ENCODE measurements at regions not wholly inside any gene's neighbourhood (a gene's known extent, or its start where the extent isn't known, plus 50 kb on each side); places are given as distances from the start of the nearest gene placed in this dataset.
A peak's percentile ranks its signal among the peaks of the same experiment; 100 is the strongest.

DNA sequence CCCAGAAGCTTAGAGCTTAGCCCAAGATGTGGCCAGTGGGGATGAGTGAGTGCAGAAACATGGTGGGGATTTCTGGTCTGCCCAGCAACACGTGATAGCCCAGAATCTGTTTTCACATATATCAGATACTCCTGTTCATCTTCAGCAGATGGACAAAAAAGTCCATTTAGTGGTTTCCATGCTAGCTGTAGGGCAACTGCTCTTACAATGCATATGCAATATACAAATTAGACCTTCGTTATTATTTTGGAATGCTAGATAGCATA is 96.9 kb upstream of the SGIP1 start:
- no peak overlapping the region for H3K4me3 ChIP-seq (ENCODE audit: low read length)
- DNase-seq (ENCODE audit: low read depth): no peak
- TF ChIP-seq, protein P1, sequence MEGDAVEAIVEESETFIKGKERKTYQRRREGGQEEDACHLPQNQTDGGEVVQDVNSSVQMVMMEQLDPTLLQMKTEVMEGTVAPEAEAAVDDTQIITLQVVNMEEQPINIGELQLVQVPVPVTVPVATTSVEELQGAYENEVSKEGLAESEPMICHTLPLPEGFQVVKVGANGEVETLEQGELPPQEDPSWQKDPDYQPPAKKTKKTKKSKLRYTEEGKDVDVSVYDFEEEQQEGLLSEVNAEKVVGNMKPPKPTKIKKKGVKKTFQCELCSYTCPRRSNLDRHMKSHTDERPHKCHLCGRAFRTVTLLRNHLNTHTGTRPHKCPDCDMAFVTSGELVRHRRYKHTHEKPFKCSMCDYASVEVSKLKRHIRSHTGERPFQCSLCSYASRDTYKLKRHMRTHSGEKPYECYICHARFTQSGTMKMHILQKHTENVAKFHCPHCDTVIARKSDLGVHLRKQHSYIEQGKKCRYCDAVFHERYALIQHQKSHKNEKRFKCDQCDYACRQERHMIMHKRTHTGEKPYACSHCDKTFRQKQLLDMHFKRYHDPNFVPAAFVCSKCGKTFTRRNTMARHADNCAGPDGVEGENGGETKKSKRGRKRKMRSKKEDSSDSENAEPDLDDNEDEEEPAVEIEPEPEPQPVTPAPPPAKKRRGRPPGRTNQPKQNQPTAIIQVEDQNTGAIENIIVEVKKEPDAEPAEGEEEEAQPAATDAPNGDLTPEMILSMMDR (IDR thresholded peaks at IDR 0.05; ENCODE audit: insufficient read depth, low read depth, low read length, missing control alignments): no peak

- TF ChIP-seq, protein P1 (IDR thresholded peaks at IDR 0.05; ENCODE audit: insufficient read depth, low read depth, low read length, missing control alignments): no peak
- no peak overlapping the region for H3K4me3 ChIP-seq (ENCODE audit: low read length)
- no peak for DNase-seq (ENCODE audit: low read depth)
Observed at GRCh38 chr1:66438062-66438461, 95.9 kb upstream of the SGIP1 start.

DNA sequence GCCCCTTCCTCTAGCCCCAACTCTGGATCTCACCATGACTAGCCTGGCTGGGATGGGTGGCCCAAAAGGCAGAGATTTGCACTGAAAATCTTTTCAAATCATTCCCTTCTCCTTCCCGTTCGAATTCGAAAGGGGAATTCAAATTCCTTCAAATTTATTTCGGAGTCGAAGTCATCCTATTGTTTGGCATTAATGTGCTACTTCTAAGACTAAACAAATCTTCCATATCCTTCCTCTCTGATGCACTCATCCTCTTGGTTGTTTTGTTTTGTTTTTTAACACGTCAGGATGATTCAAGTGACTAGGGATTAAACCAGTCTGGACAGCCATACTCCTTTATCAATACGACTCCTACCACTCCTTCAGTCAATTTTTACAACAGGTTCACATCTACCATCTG is 95.5 kb upstream of the SGIP1 start:
- H3K4me3 ChIP-seq (ENCODE audit: low read length): no peak overlapping the region
- peak; percentile 70 for DNase-seq (ENCODE audit: low read depth)
- TF ChIP-seq, protein P1 (IDR thresholded peaks at IDR 0.05; ENCODE audit: insufficient read depth, low read depth, low read length, missing control alignments): no peak

- TF ChIP-seq, protein P1 (IDR thresholded peaks at IDR 0.05; ENCODE audit: insufficient read depth, low read depth, low read length, missing control alignments): no peak
- peak; percentile 63 for DNase-seq (ENCODE audit: low read depth)
- no peak overlapping the region for H3K4me3 ChIP-seq (ENCODE audit: low read length)
Observed at GRCh38 chr1:66439031-66439740, 94.8 kb upstream of the SGIP1 start.

DNA sequence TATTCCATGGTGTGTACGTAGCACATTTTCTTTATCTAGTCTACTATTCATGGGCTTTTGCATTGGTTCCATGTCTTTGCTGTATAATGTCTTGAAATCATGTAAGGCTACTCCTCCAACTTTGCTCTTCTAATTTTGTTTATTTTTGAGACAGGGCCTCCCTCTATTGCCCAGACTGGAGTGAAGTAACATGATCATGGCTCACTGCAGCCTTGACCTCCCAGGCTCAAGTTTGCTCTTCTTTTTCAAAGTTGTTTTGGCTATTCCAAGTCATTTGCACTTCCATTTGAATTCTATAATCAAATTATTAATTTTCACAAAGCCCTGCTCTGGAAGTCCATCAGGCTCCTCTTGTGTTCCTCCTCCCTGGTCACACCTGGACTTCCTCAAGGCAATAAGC is 90.2 kb upstream of the SGIP1 start:
- DNase-seq (ENCODE audit: low read depth): no peak
- TF ChIP-seq, protein P1 (IDR thresholded peaks at IDR 0.05; ENCODE audit: insufficient read depth, low read depth, low read length, missing control alignments): no peak
- no peak overlapping the region for H3K4me3 ChIP-seq (ENCODE audit: low read length)

DNA sequence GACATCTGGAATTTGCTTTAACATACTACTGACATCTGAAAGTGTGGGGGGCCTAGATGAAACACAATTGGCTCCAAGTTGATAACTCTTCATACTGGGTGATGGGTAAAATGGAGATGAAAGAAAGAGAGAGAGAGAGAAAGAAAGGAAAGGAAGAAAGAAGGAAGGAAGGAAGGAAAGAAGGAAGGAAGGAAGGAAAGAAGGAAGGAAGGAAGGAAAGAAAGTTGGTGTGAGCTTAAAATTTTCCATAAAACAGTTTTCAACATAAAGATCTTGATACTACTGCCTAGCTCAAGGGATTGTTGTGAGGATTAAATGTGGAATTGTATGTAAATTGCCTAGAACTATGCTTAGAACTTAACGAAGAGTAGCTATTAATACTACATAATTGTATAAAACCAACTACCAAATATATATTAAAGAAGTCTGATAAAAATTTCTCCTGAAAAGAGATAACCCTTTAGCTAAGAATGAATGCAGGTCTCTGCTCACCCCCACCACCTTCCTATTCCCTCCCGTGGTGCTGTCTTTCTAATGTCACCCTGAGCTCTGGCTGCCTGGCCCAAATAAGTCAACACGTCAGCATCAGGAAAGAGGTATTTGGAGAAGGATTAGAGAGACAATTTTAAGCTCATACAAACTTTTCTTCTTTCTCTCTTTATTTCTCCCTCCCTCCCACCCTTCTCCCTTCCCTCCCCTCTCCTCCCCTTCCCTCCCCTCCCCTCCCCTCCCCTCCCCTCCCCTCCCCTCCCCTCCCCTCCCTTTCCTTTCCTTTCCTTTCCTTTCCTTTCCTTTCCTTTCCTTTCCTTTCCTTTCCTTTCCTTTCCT is 89.3 kb upstream of the SGIP1 start:
- no peak overlapping the region for H3K4me3 ChIP-seq (ENCODE audit: low read length)
- TF ChIP-seq, protein P1 (IDR thresholded peaks at IDR 0.05; ENCODE audit: insufficient read depth, low read depth, low read length, missing control alignments): no peak
- DNase-seq (ENCODE audit: low read depth): no peak
